Spleen (tissue), 11 donors: ENCODE measurements at regions not wholly inside any gene's neighbourhood (a gene's known extent, or its start where the extent isn't known, plus 50 kb on each side); places are given as distances from the start of the nearest gene placed in this dataset.

Experiments used
- DNase-seq: peaks from one replicate; pipeline ENCODE4 v3.0.0-alpha.2; 2020
- H3K27ac ChIP-seq, 8 donors: fragments of 200-600 bp; sonication (generic) in 7 of 8; 1 replicate in 4 of 8; 2 replicates in 4 of 8; pipeline versions ENCODE4 v1.5.0 to v1.8.0; 2016 to 2021; ENCODE audit warnings: inconsistent platforms in 4 of 8, mild to moderate bottlenecking in 4 of 8, moderate library complexity in 1 of 8
- H3K27me3 ChIP-seq, 7 donors: fragments of 200-600 bp; sonication (generic) in 6 of 7; replicated peaks in 1 of 7; 1 replicate in 4 of 7; 2 replicates in 3 of 7; pipeline versions ENCODE4 v1.5.0 to v1.8.0; 2016 to 2021; ENCODE audit warnings: inconsistent platforms in 3 of 7, mild to moderate bottlenecking in 1 of 7
- H3K36me3 ChIP-seq, 6 donors: fragments of 200-600 bp; sonication (generic) in 5 of 6; 1 replicate in 4 of 6; 2 replicates in 2 of 6; pipeline versions ENCODE4 v1.5.0 to v1.8.0; 2016 to 2021; ENCODE audit warnings: inconsistent platforms in 2 of 6
- H3K4me1 ChIP-seq, 6 donors: fragments of 200-600 bp; sonication (generic) in 5 of 6; 1 replicate in 3 of 6; 2 replicates in 3 of 6; pipeline versions ENCODE4 v1.5.0 to v1.8.0; 2016 to 2021; ENCODE audit warnings: inconsistent platforms in 3 of 6
- H3K4me3 ChIP-seq, 8 donors: fragments of 200-600 bp; sonication (generic) in 7 of 8; 1 replicate in 4 of 8; 2 replicates in 4 of 8; pipeline versions ENCODE4 v1.5.0 to v1.8.0; 2016 to 2021; ENCODE audit warnings: inconsistent platforms in 4 of 8, mild to moderate bottlenecking in 4 of 8, moderate library complexity in 2 of 8
- H3K9me3 ChIP-seq, 8 donors: fragments of 200-600 bp; sonication (generic) in 7 of 8; 1 replicate in 4 of 8; 2 replicates in 4 of 8; pipeline versions ENCODE4 v1.5.0 to v1.8.0; 2016 to 2021; ENCODE audit warnings: inconsistent platforms in 4 of 8
- POLR2A ChIP-seq, 3 donors: fragments of 450-650 bp; IDR thresholded peaks; one replicate each; pipeline ENCODE4 v1.5.1; 2017; ENCODE audit warnings: antibody characterized with exemption in 3 of 3, mild to moderate bottlenecking in 1 of 3
- POLR2AphosphoS5 ChIP-seq, 3 donors: sonication (generic); formaldehyde crosslinking; IDR thresholded peaks; one replicate each; pipeline ENCODE4 v1.5.1; 2017; ENCODE audit warnings: antibody characterized with exemption in 3 of 3
- WGBS, 5 donors: extraction: QIAGEN DNeasy Blood & Tissue Kit in 3 of 5; methylation state at CpG; one replicate each; pipeline versions ENCODE4 v1.1.5 to v1.1.7; 2013 to 2018; 5-methylcytosine and 5-hydroxymethylcytosine counted together
- intact Hi-C: fragments of 100-400 bp; cut with DNase I; formaldehyde crosslinking; loops from one replicate; pipeline ENCODE4 v1.15.0; 2023; ENCODE audit warnings: low total_unique reads
- TF ChIP-seq, protein P1 (sequence below), 11 experiments: fragments of 200-600 bp in 7 of 11; fragments of 450-650 bp in 4 of 11; sonication (generic) in 4 of 11; IDR thresholded peaks in 8 of 11; conservative IDR thresholded peaks in 3 of 11; 1 replicate in 7 of 11; 2 replicates in 4 of 11; pipeline versions ENCODE4 v1.4.0 to v1.8.0; 2016 to 2021; ENCODE audit warnings: antibody characterized with exemption in 11 of 11, inconsistent platforms in 4 of 11, mild to moderate bottlenecking in 1 of 11
- donor health status: healthy with polysubstance abuse.
- donor health status: DM: no; HTN: no; CAD: no; lungs with moderate emphysema.
- donor health status: DM: no; HTN: no; CAD: no.
- donor health status: Bipolar disorder and iron deficiency.
- donor health status: healthy.
- donor health status: DM: no; HTN: no; CAD: no.
- donor health status: DM: yes; HTN: yes; CAD: no.

GRCh38 chr9:135227641-135228251 is 140.3 kb downstream of the OLFM1 start:
- Histone ChIP-seq H3K27me3 (peaks cover 0 to 59% (median 0%) of the 10 kb centered on the region in 7 donors), H3K36me3 (no peaks in the 10 kb centered on the region), H3K9me3 (no peaks in the 10 kb centered on the region), H3K4me3 (no peak overlapping the region), H3K27ac (no peak overlapping the region), H3K4me1 (no peaks in the 10 kb centered on the region)
- intact Hi-C loops: no loop called here
- 71 to 83% (median 81%) methylated on average over 17 of the region's 17 CpGs for WGBS, 5 donors
- TF ChIP-seq POLR2A (IDR thresholded peaks at IDR 0.05): no peak
- TF ChIP-seq POLR2AphosphoS5 (IDR thresholded peaks at IDR 0.05): no peak
- TF ChIP-seq, protein P1, sequence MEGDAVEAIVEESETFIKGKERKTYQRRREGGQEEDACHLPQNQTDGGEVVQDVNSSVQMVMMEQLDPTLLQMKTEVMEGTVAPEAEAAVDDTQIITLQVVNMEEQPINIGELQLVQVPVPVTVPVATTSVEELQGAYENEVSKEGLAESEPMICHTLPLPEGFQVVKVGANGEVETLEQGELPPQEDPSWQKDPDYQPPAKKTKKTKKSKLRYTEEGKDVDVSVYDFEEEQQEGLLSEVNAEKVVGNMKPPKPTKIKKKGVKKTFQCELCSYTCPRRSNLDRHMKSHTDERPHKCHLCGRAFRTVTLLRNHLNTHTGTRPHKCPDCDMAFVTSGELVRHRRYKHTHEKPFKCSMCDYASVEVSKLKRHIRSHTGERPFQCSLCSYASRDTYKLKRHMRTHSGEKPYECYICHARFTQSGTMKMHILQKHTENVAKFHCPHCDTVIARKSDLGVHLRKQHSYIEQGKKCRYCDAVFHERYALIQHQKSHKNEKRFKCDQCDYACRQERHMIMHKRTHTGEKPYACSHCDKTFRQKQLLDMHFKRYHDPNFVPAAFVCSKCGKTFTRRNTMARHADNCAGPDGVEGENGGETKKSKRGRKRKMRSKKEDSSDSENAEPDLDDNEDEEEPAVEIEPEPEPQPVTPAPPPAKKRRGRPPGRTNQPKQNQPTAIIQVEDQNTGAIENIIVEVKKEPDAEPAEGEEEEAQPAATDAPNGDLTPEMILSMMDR (IDR thresholded peaks at IDR 0.05 in 8 of 11, conservative IDR thresholded peaks at IDR 0.05 in 3 of 11): no peak
- DNase-seq: peak; percentile 62

- Histone ChIP-seq H3K4me1 (no peaks in the 10 kb centered on the region), H3K27me3 (peaks cover 0 to 54% (median 0%) of the 10 kb centered on the region in 7 donors), H3K4me3 (no peak overlapping the region), H3K27ac (no peak overlapping the region), H3K36me3 (no peaks in the 10 kb centered on the region), H3K9me3 (peaks cover 0 to 6% (median 2%) of the 10 kb centered on the region in 8 donors)
- intact Hi-C loops: no loop called here
- 70 to 87% (median 78%) methylated on average over 11 to 18 of the region's 18 CpGs for WGBS, 5 donors
- TF ChIP-seq, protein P1 (IDR thresholded peaks at IDR 0.05 in 8 of 11, conservative IDR thresholded peaks at IDR 0.05 in 3 of 11): no peak
- TF ChIP-seq POLR2AphosphoS5 (IDR thresholded peaks at IDR 0.05): no peak
- TF ChIP-seq POLR2A (IDR thresholded peaks at IDR 0.05): no peak
- DNase-seq: no peak
These were observed 141.0 kb downstream of the OLFM1 start for GRCh38 chr9:135228345-135228982.

GRCh38 chr9:135228983-135229625 is 141.6 kb downstream of the OLFM1 start:
- WGBS, 5 donors: 76 to 86% (median 85%) methylated on average over 10 to 14 of the region's 14 CpGs; no CpG with 5 or more reads in 1 of the 5 donors

More at GRCh38 chr9:135228983-135229625, 141.6 kb downstream of the OLFM1 start:
- no peaks in the 10 kb centered on the region for H3K4me1 ChIP-seq
- peaks cover 0 to 12% (median 8%) of the 10 kb centered on the region in 8 donors for H3K9me3 ChIP-seq
- intact Hi-C loops: no loop called here
- H3K36me3 ChIP-seq: no peaks in the 10 kb centered on the region
- H3K27ac ChIP-seq: no peak overlapping the region
- TF ChIP-seq POLR2A (IDR thresholded peaks at IDR 0.05): no peak
- no peak for TF ChIP-seq POLR2AphosphoS5 (IDR thresholded peaks at IDR 0.05)
- TF ChIP-seq, protein P1 (IDR thresholded peaks at IDR 0.05 in 8 of 11, conservative IDR thresholded peaks at IDR 0.05 in 3 of 11): no peak
- peaks cover 0 to 49% (median 0%) of the 10 kb centered on the region in 7 donors for H3K27me3 ChIP-seq
- H3K4me3 ChIP-seq: no peak overlapping the region
- DNase-seq: peak; percentile 46
